Chondrocyte (in vitro differentiated cells): ENCODE measurements at regions not wholly inside any gene's neighbourhood (a gene's known extent, or its start where the extent isn't known, plus 50 kb on each side); places are given as distances from the start of the nearest gene placed in this dataset.

Experiments used
- DNase-seq: peaks from one replicate; pipeline ENCODE4 v3.0.0; 2021; ENCODE audit warnings: mixed read lengths, low spot score
- H3K27ac Mint-ChIP-seq: one replicate; pipeline ENCODE4 v1.8.0; 2021; ENCODE audit warnings: mild to moderate bottlenecking, moderate library complexity, mixed read lengths; ENCODE audit not compliant: unreplicated experiment
- H3K27me3 Mint-ChIP-seq: 2 replicates; pipeline ENCODE4 v1.8.0; 2021; ENCODE audit warnings: low read depth, mixed read lengths
- H3K36me3 Mint-ChIP-seq: 2 replicates; pipeline ENCODE4 v1.8.0; 2021; ENCODE audit warnings: low read depth, mixed read lengths
- H3K4me1 Mint-ChIP-seq: 2 replicates; pipeline ENCODE4 v1.8.0; 2021; ENCODE audit warnings: low read depth, mild to moderate bottlenecking, mixed read lengths
- H3K4me3 Mint-ChIP-seq: one replicate; pipeline ENCODE4 v1.8.0; 2021; ENCODE audit warnings: mild to moderate bottlenecking, moderate library complexity, mixed read lengths; ENCODE audit not compliant: unreplicated experiment
- H3K9me3 Mint-ChIP-seq: 2 replicates; pipeline ENCODE4 v1.8.0; 2021; ENCODE audit warnings: low read depth, mixed read lengths
- CTCF ChIP-seq: fragments of 200-600 bp; sonication (generic); IDR thresholded peaks from 2 replicates; pipeline ENCODE4 v1.5.0; 2021; ENCODE audit warnings: antibody characterized with exemption, mild to moderate bottlenecking, moderate library complexity

GRCh38 chr5:57889558-57889957 lies 406.9 kb upstream of the ACTBL2 start:
- H3K27ac Mint-ChIP-seq = no peak overlapping the region
- H3K36me3 Mint-ChIP-seq = no peaks in the 10 kb centered on the region
- no peaks in the 10 kb centered on the region for H3K9me3 Mint-ChIP-seq
- no peaks in the 10 kb centered on the region for H3K27me3 Mint-ChIP-seq
- no peak overlapping the region for H3K4me3 Mint-ChIP-seq
- TF ChIP-seq CTCF = peak; percentile 69
- no peak for DNase-seq
- H3K4me1 Mint-ChIP-seq = peaks cover 29% of the 10 kb centered on the region

GRCh38 chr5:57887851-57888621 lies 405.4 kb upstream of the ACTBL2 start:
- no peak for DNase-seq

GRCh38 chr5:57884346-57885102 lies 401.9 kb upstream of the ACTBL2 start:
- Mint-ChIP-seq H3K36me3 (no peaks in the 10 kb centered on the region), H3K9me3 (no peaks in the 10 kb centered on the region), H3K27ac (no peak overlapping the region), H3K27me3 (no peaks in the 10 kb centered on the region), H3K4me3 (no peak overlapping the region), H3K4me1 (peaks cover 36% of the 10 kb centered on the region)
- no peak for DNase-seq
- TF ChIP-seq CTCF = no peak

More at GRCh38 chr5:57887851-57888621, 405.4 kb upstream of the ACTBL2 start:
- no peaks in the 10 kb centered on the region for H3K36me3 Mint-ChIP-seq
- H3K27ac Mint-ChIP-seq = no peak overlapping the region
- H3K9me3 Mint-ChIP-seq = no peaks in the 10 kb centered on the region
- peaks cover 40% of the 10 kb centered on the region for H3K4me1 Mint-ChIP-seq
- no peaks in the 10 kb centered on the region for H3K27me3 Mint-ChIP-seq
- peak; percentile 81 for TF ChIP-seq CTCF
- H3K4me3 Mint-ChIP-seq = no peak overlapping the region

GRCh38 chr5:57880216-57880615 lies 397.6 kb upstream of the ACTBL2 start:
- Mint-ChIP-seq H3K27ac (no peak overlapping the region), H3K36me3 (no peaks in the 10 kb centered on the region), H3K27me3 (no peaks in the 10 kb centered on the region), H3K9me3 (no peaks in the 10 kb centered on the region), H3K4me1 (peaks cover 35% of the 10 kb centered on the region), H3K4me3 (no peak overlapping the region)
- no peak for DNase-seq
- TF ChIP-seq CTCF = no peak

- Mint-ChIP-seq H3K9me3 (no peaks in the 10 kb centered on the region), H3K4me1 (peaks cover 20% of the 10 kb centered on the region), H3K4me3 (no peak overlapping the region), H3K27ac (peak overlapping the region; percentile 59), H3K36me3 (no peaks in the 10 kb centered on the region), H3K27me3 (no peaks in the 10 kb centered on the region)
- TF ChIP-seq CTCF = no peak
- DNase-seq = no peak
Observed at GRCh38 chr5:57878301-57878722, 395.7 kb upstream of the ACTBL2 start.
